ENCODE measurements at regions not wholly inside any gene's neighbourhood (a gene's known extent, or its start where the extent isn't known, plus 50 kb on each side); places are given as distances from the start of the nearest gene placed in this dataset.
"Not testable (repeated sequence)": the region's sequence is repeated elsewhere in the genome, so short reads cannot be mapped to it uniquely, and the experiment has no call there.

GRCh38 chr3:194905696-194906095 is 220.0 kb downstream of the FAM43A start:
- Mint-ChIP-seq H3K27ac (no peak overlapping the region), H3K27me3 (peaks cover 28% of the 10 kb centered on the region), H3K4me1 (ENCODE audit: low read depth) (peaks cover 15% of the 10 kb centered on the region), H3K36me3 (ENCODE audit: low read depth) (no peaks in the 10 kb centered on the region), H3K9me3 (peaks cover 9% of the 10 kb centered on the region), H3K4me3 (no peak overlapping the region)

GRCh38 chr3:194906229-194906629 is 220.5 kb downstream of the FAM43A start:
- no peak overlapping the region for H3K27ac Mint-ChIP-seq
- peaks cover 15% of the 10 kb centered on the region for H3K4me1 Mint-ChIP-seq (ENCODE audit: low read depth)
- peaks cover 7% of the 10 kb centered on the region for H3K9me3 Mint-ChIP-seq
- H3K27me3 Mint-ChIP-seq = peaks cover 27% of the 10 kb centered on the region
- no peak overlapping the region for H3K4me3 Mint-ChIP-seq
- no peaks in the 10 kb centered on the region for H3K36me3 Mint-ChIP-seq (ENCODE audit: low read depth)

- Mint-ChIP-seq H3K9me3 (peaks cover 7% of the 10 kb centered on the region), H3K27ac (no peak overlapping the region), H3K4me1 (ENCODE audit: low read depth) (peaks cover 15% of the 10 kb centered on the region), H3K27me3 (peaks cover 20% of the 10 kb centered on the region), H3K4me3 (no peak overlapping the region), H3K36me3 (ENCODE audit: low read depth) (no peaks in the 10 kb centered on the region)
These were observed 221.4 kb downstream of the FAM43A start for GRCh38 chr3:194906970-194907629.

- Mint-ChIP-seq H3K4me1 (ENCODE audit: low read depth) (peaks cover 15% of the 10 kb centered on the region), H3K27me3 (peaks cover 13% of the 10 kb centered on the region), H3K36me3 (ENCODE audit: low read depth) (no peaks in the 10 kb centered on the region), H3K9me3 (peaks cover 7% of the 10 kb centered on the region), H3K27ac (no peak overlapping the region), H3K4me3 (no peak overlapping the region)
These were observed 222.1 kb downstream of the FAM43A start for GRCh38 chr3:194907811-194908210.

- Mint-ChIP-seq H3K27me3 (peaks cover 10% of the 10 kb centered on the region), H3K4me3 (no peak overlapping the region), H3K4me1 (ENCODE audit: low read depth) (peaks cover 15% of the 10 kb centered on the region), H3K27ac (no peak overlapping the region), H3K9me3 (peaks cover 4% of the 10 kb centered on the region), H3K36me3 (ENCODE audit: low read depth) (no peaks in the 10 kb centered on the region)
These were observed 222.8 kb downstream of the FAM43A start for GRCh38 chr3:194908496-194908895.

- Mint-ChIP-seq H3K4me1 (ENCODE audit: low read depth) (peaks cover 15% of the 10 kb centered on the region), H3K4me3 (no peak overlapping the region), H3K27ac (no peak overlapping the region), H3K36me3 (ENCODE audit: low read depth) (no peaks in the 10 kb centered on the region), H3K27me3 (peaks cover 6% of the 10 kb centered on the region), H3K9me3 (no peaks in the 10 kb centered on the region)
These were observed 223.3 kb downstream of the FAM43A start for GRCh38 chr3:194908972-194909371.

- no peak overlapping the region for H3K27ac Mint-ChIP-seq
- peaks cover 5% of the 10 kb centered on the region for H3K27me3 Mint-ChIP-seq
- H3K36me3 Mint-ChIP-seq (ENCODE audit: low read depth) = no peaks in the 10 kb centered on the region
- peaks cover 15% of the 10 kb centered on the region for H3K4me1 Mint-ChIP-seq (ENCODE audit: low read depth)
- no peaks in the 10 kb centered on the region for H3K9me3 Mint-ChIP-seq
- H3K4me3 Mint-ChIP-seq = no peak overlapping the region
These were observed 224.8 kb downstream of the FAM43A start for GRCh38 chr3:194910414-194910984.

GRCh38 chr3:194913316-194913715 is 227.6 kb downstream of the FAM43A start:
- H3K4me1 Mint-ChIP-seq (ENCODE audit: low read depth) = no peaks in the 10 kb centered on the region
- no peak overlapping the region for H3K4me3 Mint-ChIP-seq
- H3K27ac Mint-ChIP-seq = no peak overlapping the region
- peaks cover 10% of the 10 kb centered on the region for H3K27me3 Mint-ChIP-seq
- no peaks in the 10 kb centered on the region for H3K36me3 Mint-ChIP-seq (ENCODE audit: low read depth)
- peaks cover 5% of the 10 kb centered on the region for H3K9me3 Mint-ChIP-seq

- H3K27me3 Mint-ChIP-seq = peaks cover 38% of the 10 kb centered on the region
- H3K4me3 Mint-ChIP-seq; H3K4me1 Mint-ChIP-seq (ENCODE audit: low read depth); H3K36me3 Mint-ChIP-seq (ENCODE audit: low read depth); H3K27ac Mint-ChIP-seq; H3K9me3 Mint-ChIP-seq: not testable (repeated sequence)
These were observed 239.2 kb downstream of the FAM43A start for GRCh38 chr3:194924889-194925288.

- Mint-ChIP-seq H3K9me3 (no peaks in the 10 kb centered on the region), H3K27me3 (peaks cover 33% of the 10 kb centered on the region), H3K4me3 (no peak overlapping the region), H3K4me1 (ENCODE audit: low read depth) (no peaks in the 10 kb centered on the region), H3K27ac (no peak overlapping the region), H3K36me3 (ENCODE audit: low read depth) (no peaks in the 10 kb centered on the region)
These were observed 239.9 kb downstream of the FAM43A start for GRCh38 chr3:194925614-194926013.

- H3K36me3 Mint-ChIP-seq (ENCODE audit: low read depth) = no peaks in the 10 kb centered on the region
These were observed 242.5 kb downstream of the FAM43A start for GRCh38 chr3:194928227-194928626.

GRCh38 chr3:194928831-194929577 is 243.3 kb downstream of the FAM43A start:
- Mint-ChIP-seq H3K9me3 (no peaks in the 10 kb centered on the region), H3K36me3 (ENCODE audit: low read depth) (no peaks in the 10 kb centered on the region), H3K27me3 (peaks cover 27% of the 10 kb centered on the region), H3K27ac (no peak overlapping the region), H3K4me1 (ENCODE audit: low read depth) (no peaks in the 10 kb centered on the region), H3K4me3 (no peak overlapping the region)

More at GRCh38 chr3:194928227-194928626, 242.5 kb downstream of the FAM43A start:
- Mint-ChIP-seq H3K27ac (no peak overlapping the region), H3K4me1 (ENCODE audit: low read depth) (no peaks in the 10 kb centered on the region), H3K27me3 (peaks cover 31% of the 10 kb centered on the region), H3K4me3 (no peak overlapping the region), H3K9me3 (no peaks in the 10 kb centered on the region)

- no peak overlapping the region for H3K4me3 Mint-ChIP-seq
- H3K27me3 Mint-ChIP-seq = peaks cover 27% of the 10 kb centered on the region
- H3K9me3 Mint-ChIP-seq = no peaks in the 10 kb centered on the region
- H3K27ac Mint-ChIP-seq = no peak overlapping the region
- H3K4me1 Mint-ChIP-seq (ENCODE audit: low read depth) = no peaks in the 10 kb centered on the region
- no peaks in the 10 kb centered on the region for H3K36me3 Mint-ChIP-seq (ENCODE audit: low read depth)
These were observed 243.9 kb downstream of the FAM43A start for GRCh38 chr3:194929578-194929960.

- Mint-ChIP-seq H3K27me3 (peaks cover 24% of the 10 kb centered on the region), H3K4me1 (ENCODE audit: low read depth) (no peaks in the 10 kb centered on the region), H3K27ac (no peak overlapping the region), H3K36me3 (ENCODE audit: low read depth) (no peaks in the 10 kb centered on the region), H3K9me3 (no peaks in the 10 kb centered on the region), H3K4me3 (no peak overlapping the region)
These were observed 244.9 kb downstream of the FAM43A start for GRCh38 chr3:194930377-194931204.

- Mint-ChIP-seq H3K27me3 (peaks cover 18% of the 10 kb centered on the region), H3K36me3 (ENCODE audit: low read depth) (no peaks in the 10 kb centered on the region), H3K4me3 (no peak overlapping the region), H3K9me3 (no peaks in the 10 kb centered on the region), H3K4me1 (ENCODE audit: low read depth) (no peaks in the 10 kb centered on the region), H3K27ac (no peak overlapping the region)
These were observed 245.7 kb downstream of the FAM43A start for GRCh38 chr3:194931347-194931746.
